Prostate gland (tissue), 2 donors: ENCODE measurements at regions not wholly inside any gene's neighbourhood (a gene's known extent, or its start where the extent isn't known, plus 50 kb on each side); places are given as distances from the start of the nearest gene placed in this dataset.

Source experiments
- DNase-seq: peaks from one replicate; pipeline ENCODE4 v3.0.0-alpha.2; 2019; ENCODE audit warnings: low spot score
- H3K27ac ChIP-seq, 2 donors: fragments of 200-600 bp; sonication (generic); 2 replicates each; pipeline ENCODE4 v1.5.1; 2017 to 2019
- H3K27me3 ChIP-seq: fragments of 200-600 bp; sonication (generic); replicated peaks from 2 replicates; pipeline ENCODE4 v1.5.1; 2019; ENCODE audit not compliant: insufficient read depth
- H3K36me3 ChIP-seq, 2 donors: fragments of 200-600 bp; sonication (generic); 1 replicate in 1 of 2; 2 replicates in 1 of 2; pipeline versions ENCODE4 v1.5.1 to v1.8.1; 2017 to 2019
- H3K4me1 ChIP-seq: fragments of 200-600 bp; sonication (generic); replicated peaks from 2 replicates; pipeline ENCODE4 v1.5.1; 2019
- H3K4me3 ChIP-seq, 2 donors: fragments of 200-600 bp; sonication (generic); 2 replicates each; pipeline ENCODE4 v1.5.1; 2017 to 2019
- H3K9me3 ChIP-seq: fragments of 200-600 bp; sonication (generic); 2 replicates; pipeline ENCODE4 v1.5.1; 2017
- CTCF ChIP-seq, 4 experiments: fragments of 200-600 bp in 2 of 4; fragments of 450-650 bp in 2 of 4; sonication (generic) in 2 of 4; IDR thresholded peaks; 1 replicate in 3 of 4; 2 replicates in 1 of 4; pipeline ENCODE4 v1.5.1; 2016 to 2019; ENCODE audit warnings: antibody characterized with exemption in 4 of 4, mild to moderate bottlenecking in 2 of 4, moderate library complexity in 2 of 4
- POLR2A ChIP-seq: fragments of 450-650 bp; IDR thresholded peaks from one replicate; pipeline ENCODE4 v1.6.1; 2016; ENCODE audit warnings: antibody characterized with exemption, mild to moderate bottlenecking
- POLR2AphosphoS5 ChIP-seq: sonication (generic); formaldehyde crosslinking; IDR thresholded peaks from one replicate; pipeline ENCODE4 v1.6.1; 2017; ENCODE audit warnings: antibody characterized with exemption
- WGBS: methylation state at CpG from one replicate; pipeline ENCODE4 v1.1.5; 2018; 5-methylcytosine and 5-hydroxymethylcytosine counted together
- intact Hi-C: fragments of 100-400 bp; cut with DNase I; formaldehyde crosslinking; loops from one replicate; pipeline ENCODE4 v1.14.2; 2022

GRCh38 chr4:177861551-177862094 lies 419.4 kb upstream of the AGA start:
- Histone ChIP-seq H3K4me3 (no peak overlapping the region), H3K27me3 (no peaks in the 10 kb centered on the region), H3K9me3 (peaks cover 3% of the 10 kb centered on the region), H3K27ac (no peak overlapping the region), H3K36me3 (no peaks in the 10 kb centered on the region), H3K4me1 (no peaks in the 10 kb centered on the region)
- DNase-seq: no peak
- WGBS: 96% methylated on average over 18 of the region's 18 CpGs
- intact Hi-C loops: no loop called here
- TF ChIP-seq CTCF (IDR thresholded peaks at IDR 0.05) (no peak), POLR2AphosphoS5 (no peak), POLR2A (no peak)

GRCh38 chr4:177862541-177863176 lies 420.4 kb upstream of the AGA start:
- TF ChIP-seq POLR2A (no peak), CTCF (IDR thresholded peaks at IDR 0.05) (no peak)
- Histone ChIP-seq H3K27ac (no peak overlapping the region), H3K4me3 (no peak overlapping the region), H3K4me1 (no peaks in the 10 kb centered on the region), H3K27me3 (no peaks in the 10 kb centered on the region), H3K36me3 (no peaks in the 10 kb centered on the region), H3K9me3 (peaks cover 3% of the 10 kb centered on the region)
- no peak for DNase-seq
- intact Hi-C loops: no loop called here
- WGBS: 92% methylated on average over 19 of the region's 19 CpGs

GRCh38 chr4:177879851-177880250 lies 437.6 kb upstream of the AGA start:
- H3K27me3 ChIP-seq: no peaks in the 10 kb centered on the region
- WGBS: 50% methylated on average over 3 of the region's 3 CpGs
- H3K4me3 ChIP-seq: no peak overlapping the region
- no peak for DNase-seq
- H3K4me1 ChIP-seq: no peaks in the 10 kb centered on the region
- TF ChIP-seq POLR2AphosphoS5: no peak
- TF ChIP-seq POLR2A: no peak
- TF ChIP-seq CTCF (IDR thresholded peaks at IDR 0.05): no peak
- H3K27ac ChIP-seq: no peak overlapping the region
- H3K36me3 ChIP-seq: no peaks in the 10 kb centered on the region
- no peaks in the 10 kb centered on the region for H3K9me3 ChIP-seq
- intact Hi-C loops: no loop called here

GRCh38 chr4:177895136-177895535 lies 452.9 kb upstream of the AGA start:
- Histone ChIP-seq H3K27me3 (no peaks in the 10 kb centered on the region), H3K36me3 (no peaks in the 10 kb centered on the region), H3K4me1 (no peaks in the 10 kb centered on the region), H3K9me3 (no peaks in the 10 kb centered on the region), H3K4me3 (no peak overlapping the region), H3K27ac (no peak overlapping the region)
- DNase-seq: no peak
- no peak for TF ChIP-seq CTCF (IDR thresholded peaks at IDR 0.05)
- TF ChIP-seq POLR2AphosphoS5: no peak
- TF ChIP-seq POLR2A: no peak
- intact Hi-C loops: no loop called here

- Histone ChIP-seq H3K9me3 (no peaks in the 10 kb centered on the region), H3K27me3 (no peaks in the 10 kb centered on the region), H3K4me1 (no peaks in the 10 kb centered on the region), H3K27ac (no peak overlapping the region), H3K4me3 (no peak overlapping the region), H3K36me3 (no peaks in the 10 kb centered on the region)
- TF ChIP-seq POLR2A (no peak), CTCF (IDR thresholded peaks at IDR 0.05) (no peak), POLR2AphosphoS5 (no peak)
- DNase-seq: no peak
- intact Hi-C loops: no loop called here
Observed at GRCh38 chr4:177901786-177902185, 459.5 kb upstream of the AGA start.
